Duodenal mucosa (tissue), 2 donors: ENCODE measurements at regions not wholly inside any gene's neighbourhood (a gene's known extent, or its start where the extent isn't known, plus 50 kb on each side); places are given as distances from the start of the nearest gene placed in this dataset.

ENCODE experiments used
- H3K27ac ChIP-seq: one replicate; pipeline ENCODE4 v1.7.0; 2013; ENCODE audit warnings: low read depth, low read length
- H3K27me3 ChIP-seq, 2 donors: one replicate each; pipeline ENCODE4 v1.7.0; 2013; ENCODE audit warnings: low read length in 2 of 2, control low read depth in 1 of 2; ENCODE audit not compliant: insufficient read depth in 2 of 2, control insufficient read depth in 1 of 2
- H3K36me3 ChIP-seq, 2 donors: one replicate each; pipeline ENCODE4 v1.7.0; 2013; ENCODE audit warnings: low read length in 2 of 2, control low read depth in 1 of 2; ENCODE audit not compliant: insufficient read depth in 2 of 2, control insufficient read depth in 1 of 2
- H3K4me1 ChIP-seq, 2 donors: one replicate each; pipeline ENCODE4 v1.7.0; 2013; ENCODE audit warnings: low read length in 2 of 2, control low read depth in 1 of 2; ENCODE audit not compliant: insufficient read depth in 2 of 2, control insufficient read depth in 1 of 2
- H3K4me3 ChIP-seq, 2 donors: one replicate each; pipeline ENCODE4 v1.7.0; 2013; ENCODE audit warnings: low read length in 2 of 2, low read depth in 1 of 2
- H3K9ac ChIP-seq, 2 donors: one replicate each; pipeline ENCODE4 v1.7.0; 2013; ENCODE audit warnings: low read length in 2 of 2, low read depth in 1 of 2
- H3K9me3 ChIP-seq, 2 donors: one replicate each; pipeline ENCODE4 v1.7.0; 2013; ENCODE audit warnings: low read length in 2 of 2, control low read depth in 1 of 2; ENCODE audit not compliant: control insufficient read depth in 1 of 2

DNA sequence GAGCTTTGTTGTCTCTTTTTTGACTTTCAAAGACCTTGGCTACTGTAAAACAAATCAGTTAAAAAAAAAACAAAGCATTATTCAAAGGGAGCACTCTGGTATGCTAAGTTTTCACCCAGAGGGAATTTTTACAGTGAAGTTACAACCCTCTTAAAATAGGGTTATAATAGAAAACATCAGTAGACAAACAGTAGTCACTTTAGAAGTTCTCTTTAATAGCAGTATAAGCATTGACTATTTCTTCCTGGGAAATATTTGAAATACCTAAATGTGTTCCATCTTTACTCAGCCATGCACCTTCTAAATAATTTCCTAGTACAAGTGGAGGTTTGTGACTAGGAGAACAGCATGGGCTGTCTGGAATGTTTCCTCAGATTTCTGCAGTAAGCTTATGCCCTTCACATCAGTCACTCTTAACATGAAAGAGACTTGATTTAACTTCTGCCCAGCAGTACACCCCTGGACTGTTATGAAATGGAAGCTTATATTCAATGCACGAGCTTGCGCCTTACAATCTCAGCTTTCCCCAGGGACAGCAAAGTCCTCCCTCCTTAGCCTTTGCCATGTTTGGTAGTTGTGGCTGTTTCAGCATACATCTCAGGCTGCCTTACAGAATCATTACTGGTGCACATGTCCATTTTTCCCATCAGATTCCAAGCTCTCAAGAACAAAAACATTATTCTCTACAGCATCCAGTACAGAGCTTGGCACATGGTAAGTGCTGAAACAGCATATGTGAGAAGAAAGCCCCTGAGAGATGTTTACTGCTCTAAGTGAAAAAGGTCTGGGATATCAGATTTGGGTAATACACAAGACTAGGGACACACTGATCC is 191.5 kb downstream of the ZNF608 start:
- Histone ChIP-seq H3K27ac (no peak overlapping the region), H3K36me3 (no peaks in the 10 kb centered on the region), H3K4me1 (no peaks in the 10 kb centered on the region), H3K27me3 (no peaks in the 10 kb centered on the region), H3K9me3 (no peaks in the 10 kb centered on the region), H3K4me3 (no peak overlapping the region), H3K9ac (no peak overlapping the region)

DNA sequence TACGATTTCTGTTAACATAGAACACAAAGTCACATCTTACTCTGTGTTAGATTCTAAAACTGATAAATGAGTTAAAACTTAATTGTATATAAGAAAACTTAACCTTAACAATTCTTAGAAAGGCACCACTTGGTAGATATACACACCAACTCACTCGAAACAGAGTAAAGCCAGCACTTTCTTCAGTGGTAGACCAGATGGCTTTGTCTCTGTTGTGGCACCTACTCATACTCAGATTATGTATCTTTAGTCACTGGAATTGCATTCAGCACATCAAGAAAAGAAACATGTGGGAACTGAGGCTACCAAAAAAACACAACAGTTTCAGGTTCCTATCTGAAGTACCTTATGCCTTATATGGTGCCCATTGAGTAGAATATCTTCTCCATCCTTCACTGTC is 192.5 kb downstream of the ZNF608 start:
- no peak overlapping the region for H3K27ac ChIP-seq
- no peaks in the 10 kb centered on the region for H3K9me3 ChIP-seq

DNA sequence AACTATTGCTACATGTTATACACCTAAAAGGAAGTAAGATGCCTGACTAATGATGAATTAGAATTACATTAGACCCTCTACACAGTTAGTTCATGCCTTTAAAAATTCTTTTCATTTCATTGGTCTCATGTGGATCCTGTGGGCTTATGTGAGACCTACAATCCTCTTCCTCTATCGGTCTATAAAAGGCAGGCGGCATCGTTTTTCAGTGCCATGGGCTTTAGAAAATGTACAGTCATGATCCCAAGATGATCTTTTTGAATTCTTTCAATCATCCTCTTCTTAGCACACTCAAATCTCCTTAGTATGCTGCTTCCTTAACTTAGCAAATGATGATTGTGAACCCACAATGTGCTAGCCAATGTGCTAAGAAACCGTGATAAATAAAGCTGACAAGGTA is 193.9 kb downstream of the ZNF608 start:
- H3K36me3 ChIP-seq, result no peaks in the 10 kb centered on the region
- no peak overlapping the region for H3K27ac ChIP-seq
- no peaks in the 10 kb centered on the region for H3K9me3 ChIP-seq
- H3K4me3 ChIP-seq, result no peak overlapping the region
- H3K27me3 ChIP-seq, result no peaks in the 10 kb centered on the region
- H3K4me1 ChIP-seq, result no peaks in the 10 kb centered on the region
- no peak overlapping the region for H3K9ac ChIP-seq

More for the DNA sequence above, 192.5 kb downstream of the ZNF608 start:
- no peak overlapping the region for H3K9ac ChIP-seq
- no peaks in the 10 kb centered on the region for H3K4me1 ChIP-seq
- no peaks in the 10 kb centered on the region for H3K36me3 ChIP-seq
- H3K4me3 ChIP-seq, result no peak overlapping the region
- no peaks in the 10 kb centered on the region for H3K27me3 ChIP-seq

DNA sequence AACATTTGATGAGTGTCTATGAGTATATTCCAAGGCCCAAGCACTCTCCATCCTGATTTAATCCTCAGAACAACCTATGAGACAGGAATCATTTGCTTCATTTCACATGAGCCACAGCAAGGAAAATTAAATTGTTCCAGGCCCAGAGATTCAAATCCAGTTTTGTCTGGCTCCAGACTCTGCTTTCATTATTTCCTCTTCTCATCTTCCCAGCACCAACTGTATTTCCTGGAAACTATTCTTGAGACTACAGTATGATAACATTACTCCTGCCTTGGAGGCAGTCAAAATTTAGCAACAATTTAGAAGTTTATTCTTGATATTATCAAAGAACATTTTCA is 194.5 kb downstream of the ZNF608 start:
- H3K9ac ChIP-seq, result no peak overlapping the region
- no peaks in the 10 kb centered on the region for H3K36me3 ChIP-seq
- no peaks in the 10 kb centered on the region for H3K4me1 ChIP-seq
- H3K27ac ChIP-seq, result no peak overlapping the region
- no peaks in the 10 kb centered on the region for H3K9me3 ChIP-seq
- no peaks in the 10 kb centered on the region for H3K27me3 ChIP-seq
- no peak overlapping the region for H3K4me3 ChIP-seq

DNA sequence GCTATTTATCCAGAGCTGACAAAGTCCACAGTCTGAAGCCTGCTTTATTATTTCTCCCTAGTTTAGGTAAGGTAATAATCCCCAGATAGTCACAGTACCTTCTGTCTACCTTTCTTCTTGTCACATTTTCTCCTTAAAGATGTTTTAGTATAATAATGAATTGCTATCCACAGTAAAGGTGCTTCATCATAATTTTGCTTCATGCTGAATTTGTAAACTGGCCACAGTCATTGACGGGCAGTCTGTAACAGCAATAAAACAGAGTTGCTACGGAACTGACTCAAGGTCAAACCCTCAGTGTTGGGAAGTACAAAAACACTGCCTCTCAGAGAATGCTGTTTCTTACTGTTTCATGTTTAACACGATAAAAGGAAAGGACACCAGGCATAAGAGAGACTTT is 195.7 kb downstream of the ZNF608 start:
- no peaks in the 10 kb centered on the region for H3K4me1 ChIP-seq
- no peak overlapping the region for H3K9ac ChIP-seq
- H3K27ac ChIP-seq, result no peak overlapping the region

DNA sequence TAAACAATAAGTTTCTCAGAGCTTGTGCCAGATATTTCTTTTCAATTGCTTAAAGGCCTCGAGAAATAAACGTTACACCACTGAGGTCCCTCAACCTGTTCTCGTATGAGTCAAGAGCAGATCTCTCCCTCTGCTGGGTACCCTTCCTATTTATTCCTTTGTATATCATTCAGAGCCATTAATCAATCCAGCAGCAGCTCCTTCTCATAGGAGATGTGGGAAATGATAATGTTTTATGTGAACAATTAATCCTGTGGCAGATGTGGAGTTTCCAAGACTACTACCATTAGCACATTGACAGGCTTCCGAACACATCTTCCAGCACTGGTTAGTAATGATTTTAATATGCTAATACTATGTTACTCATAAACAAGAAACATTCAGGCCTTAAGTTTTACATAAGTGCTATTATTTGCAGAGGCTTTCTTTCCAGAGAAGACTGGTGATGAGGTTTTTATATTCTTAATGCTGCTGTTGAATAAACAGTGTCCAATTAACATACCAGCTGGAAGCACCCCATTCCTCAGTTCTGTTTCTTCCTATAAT is 196.5 kb downstream of the ZNF608 start:
- Histone ChIP-seq H3K27me3 (no peaks in the 10 kb centered on the region), H3K4me1 (no peaks in the 10 kb centered on the region), H3K9me3 (no peaks in the 10 kb centered on the region), H3K4me3 (no peak overlapping the region), H3K36me3 (no peaks in the 10 kb centered on the region), H3K9ac (no peak overlapping the region), H3K27ac (no peak overlapping the region)

More for the DNA sequence above, 195.7 kb downstream of the ZNF608 start:
- H3K4me3 ChIP-seq, result no peak overlapping the region
- no peaks in the 10 kb centered on the region for H3K27me3 ChIP-seq
- no peaks in the 10 kb centered on the region for H3K9me3 ChIP-seq
- no peaks in the 10 kb centered on the region for H3K36me3 ChIP-seq

DNA sequence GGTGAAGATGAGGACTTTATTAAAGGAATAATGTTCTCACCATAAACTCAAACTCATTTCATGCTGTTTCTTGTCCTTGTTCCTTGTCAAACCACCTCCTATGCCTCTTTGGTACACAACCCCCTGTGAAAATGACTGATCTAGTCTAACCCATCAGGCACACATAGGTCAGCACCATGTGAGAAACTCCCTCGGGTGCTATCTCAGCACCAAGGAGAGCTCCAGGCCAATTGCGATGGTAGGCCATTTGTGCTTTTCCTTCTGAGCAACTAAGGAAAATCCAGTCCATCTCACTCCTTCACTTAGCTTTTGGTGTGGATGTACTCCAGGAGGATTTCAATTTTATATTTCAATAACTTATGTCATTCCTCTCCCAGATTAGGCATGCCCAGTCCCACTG is 199.8 kb downstream of the ZNF608 start:
- Histone ChIP-seq H3K36me3 (no peaks in the 10 kb centered on the region), H3K27me3 (no peaks in the 10 kb centered on the region), H3K4me3 (no peak overlapping the region), H3K9ac (no peak overlapping the region), H3K27ac (no peak overlapping the region), H3K4me1 (no peaks in the 10 kb centered on the region), H3K9me3 (no peaks in the 10 kb centered on the region)

DNA sequence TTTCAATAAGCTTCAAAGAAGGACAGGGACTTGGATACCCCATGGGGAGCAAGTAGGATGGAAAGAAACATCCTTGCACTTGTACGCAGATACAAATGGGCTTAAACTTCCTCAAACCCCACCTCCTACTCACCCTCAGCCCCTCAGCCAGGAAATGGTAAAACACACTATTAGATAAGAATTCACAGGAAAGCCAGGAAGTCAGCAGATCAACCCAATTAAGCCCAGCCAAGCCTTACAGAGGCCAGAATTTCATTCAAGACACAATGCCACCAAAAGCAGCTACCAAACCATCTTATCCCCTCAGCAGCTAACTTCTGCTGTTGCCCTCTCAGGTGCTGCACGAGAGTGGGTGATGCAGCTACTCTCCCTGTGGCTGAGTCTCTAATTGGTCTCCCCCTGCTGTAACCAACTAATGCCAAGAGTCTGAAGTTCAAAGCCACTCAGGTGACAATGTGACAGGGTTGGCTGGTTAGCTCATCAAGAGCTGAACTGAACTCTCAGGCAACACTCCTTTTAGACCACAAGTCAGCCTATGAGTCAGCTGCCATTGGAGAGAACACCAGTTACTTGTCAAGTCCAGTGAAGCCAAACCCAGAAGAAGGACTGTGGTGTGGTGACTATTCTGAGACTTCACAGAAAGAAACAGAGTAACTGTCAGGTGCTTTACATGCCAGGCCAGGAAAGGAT is 201.9 kb downstream of the ZNF608 start:
- Histone ChIP-seq H3K36me3 (no peaks in the 10 kb centered on the region), H3K9me3 (no peaks in the 10 kb centered on the region), H3K27me3 (no peaks in the 10 kb centered on the region), H3K9ac (no peak overlapping the region), H3K27ac (no peak overlapping the region), H3K4me1 (no peaks in the 10 kb centered on the region), H3K4me3 (no peak overlapping the region)

DNA sequence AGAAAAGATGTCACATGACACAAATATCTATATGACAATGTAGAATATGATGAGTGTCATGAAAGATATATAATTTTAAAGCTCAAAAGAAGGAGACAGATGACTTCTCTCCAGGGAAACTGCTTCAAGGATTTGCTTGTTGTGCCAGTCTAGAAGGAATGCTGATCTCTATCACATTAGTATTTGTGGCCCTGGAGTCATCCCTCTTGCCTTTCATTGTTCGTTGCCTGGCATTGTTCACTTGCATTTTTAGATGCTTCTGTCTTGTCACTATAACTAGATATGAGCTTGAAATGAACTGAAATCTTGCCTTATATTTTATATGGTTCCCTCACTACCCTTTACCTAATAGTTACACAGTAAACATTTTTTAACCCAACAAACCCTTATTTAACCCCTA is 207.5 kb downstream of the ZNF608 start:
- H3K9me3 ChIP-seq, result no peaks in the 10 kb centered on the region
- H3K36me3 ChIP-seq, result no peaks in the 10 kb centered on the region
- no peaks in the 10 kb centered on the region for H3K4me1 ChIP-seq
- H3K9ac ChIP-seq, result no peak overlapping the region
- no peak overlapping the region for H3K4me3 ChIP-seq
- no peaks in the 10 kb centered on the region for H3K27me3 ChIP-seq
- H3K27ac ChIP-seq, result no peak overlapping the region

DNA sequence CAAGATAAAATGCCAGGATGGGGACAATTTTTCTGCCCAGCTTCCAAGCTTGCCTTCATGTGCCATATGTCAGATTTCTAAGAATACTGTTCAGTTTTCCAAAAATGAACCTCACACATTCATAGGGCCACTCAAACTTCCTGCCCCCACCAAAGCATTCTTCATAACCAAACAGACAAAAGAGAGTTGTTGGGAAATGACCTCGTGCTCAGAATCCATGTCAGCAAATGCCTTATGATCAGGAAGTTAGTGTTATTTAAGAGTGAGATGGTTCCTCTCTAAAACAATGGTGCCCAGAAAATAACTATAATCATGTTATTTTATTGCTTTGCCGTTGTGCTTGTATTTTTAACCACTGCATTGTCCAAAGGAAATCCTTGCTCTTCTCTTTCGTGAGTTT is 208.2 kb downstream of the ZNF608 start:
- no peak overlapping the region for H3K4me3 ChIP-seq
- H3K9ac ChIP-seq, result no peak overlapping the region
- H3K9me3 ChIP-seq, result no peaks in the 10 kb centered on the region
- H3K4me1 ChIP-seq, result no peaks in the 10 kb centered on the region
- H3K27me3 ChIP-seq, result no peaks in the 10 kb centered on the region
- H3K27ac ChIP-seq, result no peak overlapping the region
- H3K36me3 ChIP-seq, result no peaks in the 10 kb centered on the region
